Neural cell (in vitro differentiated cells): ENCODE measurements at regions not wholly inside any gene's neighbourhood (a gene's known extent, or its start where the extent isn't known, plus 50 kb on each side); places are given as distances from the start of the nearest gene placed in this dataset.

Source experiments
- H2AFZ ChIP-seq: fragments of 200-600, 300-800 bp; sonication (generic), shearing (Covaris generic); 2 replicates; pipeline ENCODE4 v1.6.0; 2014; ENCODE audit warnings: low read depth, mild to moderate bottlenecking, antibody characterized with exemption, low read length, moderate library complexity
- H3F3A ChIP-seq: fragments of 200-600 bp; shearing (Covaris generic); 2 replicates; pipeline ENCODE4 v1.6.1; 2016; ENCODE audit warnings: mild to moderate bottlenecking, moderate library complexity, mixed read lengths, antibody characterized with exemption, low read length; ENCODE audit not compliant: insufficient read depth, poor library complexity, severe bottlenecking
- H3K27ac ChIP-seq: fragments of 200-600, 300-800 bp; sonication (generic), shearing (Covaris generic); 2 replicates; pipeline ENCODE4 v1.5.1; 2014; ENCODE audit warnings: mild to moderate bottlenecking, low read length, moderate library complexity
- H3K27me3 ChIP-seq: fragments of 300-800, 200-600 bp; sonication (generic), shearing (Covaris generic); 2 replicates; pipeline ENCODE4 v1.6.0; 2014; ENCODE audit warnings: mild to moderate bottlenecking, low read depth, low read length, moderate library complexity; ENCODE audit not compliant: insufficient read depth
- H3K36me3 ChIP-seq: fragments of 300-800, 200-600 bp; sonication (generic), shearing (Covaris generic); 2 replicates; pipeline ENCODE4 v1.5.1; 2014; ENCODE audit warnings: mild to moderate bottlenecking, antibody characterized with exemption, low read length, moderate library complexity; ENCODE audit not compliant: insufficient read depth
- H3K4me2 ChIP-seq: fragments of 300-800, 200-600 bp; sonication (generic), shearing (Covaris generic); 2 replicates; pipeline ENCODE4 v1.6.0; 2014; ENCODE audit warnings: mild to moderate bottlenecking, low read length
- H3K4me3 ChIP-seq: fragments of 300-800, 200-600 bp; sonication (generic), shearing (Covaris generic); 2 replicates; pipeline ENCODE4 v1.5.1; 2014; ENCODE audit warnings: mild to moderate bottlenecking, low read length, moderate library complexity
- H3K79me2 ChIP-seq: fragments of 200-600 bp; shearing (Covaris generic); replicated peaks from 2 replicates; pipeline ENCODE4 v1.6.0; 2014; ENCODE audit warnings: mild to moderate bottlenecking, low read length, moderate library complexity; ENCODE audit not compliant: insufficient read depth
- H3K9ac ChIP-seq: fragments of 300-800, 200-600 bp; sonication (generic), shearing (Covaris generic); 2 replicates; pipeline ENCODE4 v1.6.1; 2016; ENCODE audit warnings: mild to moderate bottlenecking, low read length, mixed read lengths
- H3K9me2 ChIP-seq: fragments of 200-600 bp; shearing (Covaris generic); 2 replicates; pipeline ENCODE4 v1.6.1; 2016; ENCODE audit warnings: mild to moderate bottlenecking, low read length, mixed read lengths; ENCODE audit not compliant: insufficient read depth
- H3K9me3 ChIP-seq: fragments of 200-600, 300-800 bp; sonication (generic), shearing (Covaris generic); 2 replicates; pipeline ENCODE4 v1.6.1; 2016; ENCODE audit warnings: mild to moderate bottlenecking, mixed run types, low read length, moderate library complexity, mixed read lengths
- H4K20me1 ChIP-seq: fragments of 200-600 bp; shearing (Covaris generic); 2 replicates; pipeline ENCODE4 v1.6.1; 2016; ENCODE audit warnings: mild to moderate bottlenecking, mixed run types; ENCODE audit not compliant: insufficient read depth
- EP300 ChIP-seq: fragments of 450-650 bp; conservative IDR thresholded peaks from 2 replicates; pipeline ENCODE4 v1.6.1; 2014; ENCODE audit warnings: antibody characterized with exemption, mild to moderate bottlenecking, moderate library complexity; ENCODE audit not compliant: poor library complexity, severe bottlenecking
- EZH2 ChIP-seq: fragments of 200-600, 300-800 bp; shearing (Covaris generic), sonication (generic); IDR thresholded peaks from 2 replicates; pipeline ENCODE4 v1.6.1; 2014; ENCODE audit warnings: antibody characterized with exemption, low read length, borderline replicate concordance, mild to moderate bottlenecking; ENCODE audit not compliant: insufficient read depth, poor library complexity, severe bottlenecking
- MXI1 ChIP-seq: fragments of 450-650 bp; conservative IDR thresholded peaks from 2 replicates; pipeline ENCODE4 v1.6.1; 2014; ENCODE audit warnings: antibody characterized with exemption, mild to moderate bottlenecking; ENCODE audit not compliant: poor library complexity, severe bottlenecking
- POLR2AphosphoS5 ChIP-seq: IDR thresholded peaks from 2 replicates; pipeline ENCODE4 v1.6.1; 2012
- RAD21 ChIP-seq: fragments of 450-650 bp; conservative IDR thresholded peaks from 2 replicates; pipeline ENCODE4 v1.6.1; 2014; ENCODE audit warnings: antibody characterized with exemption, mild to moderate bottlenecking, moderate library complexity
- SMC3 ChIP-seq: fragments of 450-650 bp; conservative IDR thresholded peaks from 2 replicates; pipeline ENCODE4 v1.6.1; 2014; ENCODE audit warnings: antibody characterized with exemption, mild to moderate bottlenecking, moderate library complexity; ENCODE audit not compliant: poor library complexity
- TAF1 ChIP-seq: IDR thresholded peaks from 2 replicates; pipeline ENCODE4 v1.6.1; 2012; ENCODE audit warnings: low read depth
- TF ChIP-seq, protein P1 (sequence below): fragments of 450-650 bp; IDR thresholded peaks from 2 replicates; pipeline ENCODE4 v1.5.1; 2014; ENCODE audit warnings: antibody characterized with exemption, mild to moderate bottlenecking, moderate library complexity; ENCODE audit not compliant: poor library complexity, severe bottlenecking
- TF ChIP-seq, protein P2 (sequence below): IDR thresholded peaks from 2 replicates; pipeline ENCODE4 v1.6.1; 2012; ENCODE audit warnings: borderline replicate concordance

DNA sequence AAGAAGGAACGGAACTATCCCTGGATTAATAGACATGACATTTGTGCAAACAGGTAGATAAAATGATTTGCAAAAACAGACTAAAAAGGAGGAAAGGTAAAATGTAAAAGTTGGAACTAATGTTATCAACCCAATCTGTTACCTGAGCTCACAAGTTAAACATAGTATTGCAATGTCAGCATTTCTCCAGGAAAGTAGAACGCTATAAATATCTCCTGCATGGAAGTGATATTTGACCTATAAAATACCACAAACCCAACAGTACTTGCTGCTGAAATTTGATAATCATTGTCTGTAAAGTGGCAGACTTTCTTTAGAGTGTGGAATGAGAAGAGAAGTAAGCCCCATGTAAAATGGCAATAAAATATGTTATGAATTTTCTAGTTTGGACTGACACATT, 1435.7 kb downstream of the LRFN5 start:
- Histone ChIP-seq H3K36me3 (no peaks in the 10 kb centered on the region), H3K9ac (no peak overlapping the region), H3K9me2 (no peaks in the 10 kb centered on the region), H3K27me3 (no peaks in the 10 kb centered on the region), H3K4me3 (no peak overlapping the region), H3K27ac (no peak overlapping the region), H3K4me2 (no peak overlapping the region), H3K79me2 (no peaks in the 10 kb centered on the region), H4K20me1 (no peaks in the 10 kb centered on the region), H3F3A (no peaks in the 10 kb centered on the region), H2AFZ (no peak overlapping the region), H3K9me3 (no peaks in the 10 kb centered on the region)
- TF ChIP-seq MXI1 (no peak), TAF1 (no peak), SMC3 (no peak), RAD21 (no peak), EZH2 (no peak), POLR2AphosphoS5 (no peak), EP300 (no peak)
- TF ChIP-seq, protein P1, sequence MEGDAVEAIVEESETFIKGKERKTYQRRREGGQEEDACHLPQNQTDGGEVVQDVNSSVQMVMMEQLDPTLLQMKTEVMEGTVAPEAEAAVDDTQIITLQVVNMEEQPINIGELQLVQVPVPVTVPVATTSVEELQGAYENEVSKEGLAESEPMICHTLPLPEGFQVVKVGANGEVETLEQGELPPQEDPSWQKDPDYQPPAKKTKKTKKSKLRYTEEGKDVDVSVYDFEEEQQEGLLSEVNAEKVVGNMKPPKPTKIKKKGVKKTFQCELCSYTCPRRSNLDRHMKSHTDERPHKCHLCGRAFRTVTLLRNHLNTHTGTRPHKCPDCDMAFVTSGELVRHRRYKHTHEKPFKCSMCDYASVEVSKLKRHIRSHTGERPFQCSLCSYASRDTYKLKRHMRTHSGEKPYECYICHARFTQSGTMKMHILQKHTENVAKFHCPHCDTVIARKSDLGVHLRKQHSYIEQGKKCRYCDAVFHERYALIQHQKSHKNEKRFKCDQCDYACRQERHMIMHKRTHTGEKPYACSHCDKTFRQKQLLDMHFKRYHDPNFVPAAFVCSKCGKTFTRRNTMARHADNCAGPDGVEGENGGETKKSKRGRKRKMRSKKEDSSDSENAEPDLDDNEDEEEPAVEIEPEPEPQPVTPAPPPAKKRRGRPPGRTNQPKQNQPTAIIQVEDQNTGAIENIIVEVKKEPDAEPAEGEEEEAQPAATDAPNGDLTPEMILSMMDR = no peak
- TF ChIP-seq, protein P2, sequence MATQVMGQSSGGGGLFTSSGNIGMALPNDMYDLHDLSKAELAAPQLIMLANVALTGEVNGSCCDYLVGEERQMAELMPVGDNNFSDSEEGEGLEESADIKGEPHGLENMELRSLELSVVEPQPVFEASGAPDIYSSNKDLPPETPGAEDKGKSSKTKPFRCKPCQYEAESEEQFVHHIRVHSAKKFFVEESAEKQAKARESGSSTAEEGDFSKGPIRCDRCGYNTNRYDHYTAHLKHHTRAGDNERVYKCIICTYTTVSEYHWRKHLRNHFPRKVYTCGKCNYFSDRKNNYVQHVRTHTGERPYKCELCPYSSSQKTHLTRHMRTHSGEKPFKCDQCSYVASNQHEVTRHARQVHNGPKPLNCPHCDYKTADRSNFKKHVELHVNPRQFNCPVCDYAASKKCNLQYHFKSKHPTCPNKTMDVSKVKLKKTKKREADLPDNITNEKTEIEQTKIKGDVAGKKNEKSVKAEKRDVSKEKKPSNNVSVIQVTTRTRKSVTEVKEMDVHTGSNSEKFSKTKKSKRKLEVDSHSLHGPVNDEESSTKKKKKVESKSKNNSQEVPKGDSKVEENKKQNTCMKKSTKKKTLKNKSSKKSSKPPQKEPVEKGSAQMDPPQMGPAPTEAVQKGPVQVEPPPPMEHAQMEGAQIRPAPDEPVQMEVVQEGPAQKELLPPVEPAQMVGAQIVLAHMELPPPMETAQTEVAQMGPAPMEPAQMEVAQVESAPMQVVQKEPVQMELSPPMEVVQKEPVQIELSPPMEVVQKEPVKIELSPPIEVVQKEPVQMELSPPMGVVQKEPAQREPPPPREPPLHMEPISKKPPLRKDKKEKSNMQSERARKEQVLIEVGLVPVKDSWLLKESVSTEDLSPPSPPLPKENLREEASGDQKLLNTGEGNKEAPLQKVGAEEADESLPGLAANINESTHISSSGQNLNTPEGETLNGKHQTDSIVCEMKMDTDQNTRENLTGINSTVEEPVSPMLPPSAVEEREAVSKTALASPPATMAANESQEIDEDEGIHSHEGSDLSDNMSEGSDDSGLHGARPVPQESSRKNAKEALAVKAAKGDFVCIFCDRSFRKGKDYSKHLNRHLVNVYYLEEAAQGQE = no peak

DNA sequence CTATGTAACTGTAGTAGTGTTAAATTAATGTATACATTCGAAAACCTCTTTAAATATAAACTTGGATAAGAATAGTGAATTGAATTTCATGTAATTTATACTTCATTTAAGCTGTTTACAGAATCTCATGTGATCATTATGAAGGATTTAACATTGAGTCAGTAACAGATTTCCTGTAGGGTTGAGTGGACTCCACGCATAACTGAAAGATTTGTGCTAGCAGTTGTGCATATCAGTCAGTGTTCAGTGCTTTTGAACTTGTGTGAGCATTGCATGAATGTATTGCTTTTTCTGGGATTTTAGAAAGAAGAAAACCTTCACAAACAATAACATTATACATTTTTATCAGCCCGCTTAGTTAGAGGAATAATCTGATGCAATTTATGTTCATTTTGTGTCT, 1435.3 kb downstream of the LRFN5 start:
- no peak overlapping the region for H3K9ac ChIP-seq
- TF ChIP-seq SMC3 = no peak
- no peak for TF ChIP-seq EP300
- TF ChIP-seq MXI1 = no peak
- TF ChIP-seq RAD21 = no peak
- no peak for TF ChIP-seq EZH2
- TF ChIP-seq POLR2AphosphoS5 = no peak
- TF ChIP-seq TAF1 = no peak
- TF ChIP-seq, protein P1 = no peak
- TF ChIP-seq, protein P2 = no peak
- H4K20me1 ChIP-seq = no peaks in the 10 kb centered on the region
- no peaks in the 10 kb centered on the region for H3F3A ChIP-seq
- no peak overlapping the region for H3K4me2 ChIP-seq
- no peaks in the 10 kb centered on the region for H3K9me3 ChIP-seq
- no peaks in the 10 kb centered on the region for H3K36me3 ChIP-seq
- H3K4me3 ChIP-seq = no peak overlapping the region
- H3K9me2 ChIP-seq = no peaks in the 10 kb centered on the region
- H3K27me3 ChIP-seq = no peaks in the 10 kb centered on the region
- H3K79me2 ChIP-seq = no peaks in the 10 kb centered on the region
- H3K27ac ChIP-seq = no peak overlapping the region
- H2AFZ ChIP-seq = no peak overlapping the region
